ENCODE measurements at regions not wholly inside any gene's neighbourhood (a gene's known extent, or its start where the extent isn't known, plus 50 kb on each side); places are given as distances from the start of the nearest gene placed in this dataset.
"Not testable (repeated sequence)": the region's sequence is repeated elsewhere in the genome, so short reads cannot be mapped to it uniquely, and the experiment has no call there.

GRCh38 chr6:167662075-167662880, 164.4 kb upstream of the AFDN start:
- DNase-seq, result no peak

GRCh38 chr6:167662881-167663205, 163.9 kb upstream of the AFDN start:
- no peak for DNase-seq

GRCh38 chr6:167663316-167663715, 163.4 kb upstream of the AFDN start:
- no peak for DNase-seq

GRCh38 chr6:167663784-167664443, 162.8 kb upstream of the AFDN start:
- peak; percentile 38 for DNase-seq

- DNase-seq, result no peak
These were observed 161.7 kb upstream of the AFDN start for GRCh38 chr6:167664678-167665660.

- DNase-seq, result no peak
These were observed 160.9 kb upstream of the AFDN start for GRCh38 chr6:167665698-167666330.

- DNase-seq, result no peak
These were observed 160.0 kb upstream of the AFDN start for GRCh38 chr6:167666571-167667203.

GRCh38 chr6:167667204-167668018, 159.3 kb upstream of the AFDN start:
- DNase-seq, result no peak

- no peak for DNase-seq
These were observed 158.5 kb upstream of the AFDN start for GRCh38 chr6:167668019-167668753.

- DNase-seq, result no peak
These were observed 157.8 kb upstream of the AFDN start for GRCh38 chr6:167668754-167669552.

GRCh38 chr6:167669553-167669849, 157.2 kb upstream of the AFDN start:
- DNase-seq, result no peak

- DNase-seq, result no peak
These were observed 156.6 kb upstream of the AFDN start for GRCh38 chr6:167669870-167670802.

- no peak for DNase-seq
These were observed 155.8 kb upstream of the AFDN start for GRCh38 chr6:167670938-167671338.

- not testable (repeated sequence) for DNase-seq
These were observed 155.2 kb upstream of the AFDN start for GRCh38 chr6:167671379-167671976.

- no peak for DNase-seq
These were observed 154.6 kb upstream of the AFDN start for GRCh38 chr6:167671977-167672687.

- no peak for DNase-seq
These were observed 154.0 kb upstream of the AFDN start for GRCh38 chr6:167672738-167673137.

- no peak for DNase-seq
These were observed 152.8 kb upstream of the AFDN start for GRCh38 chr6:167673946-167674345.

- no peak for DNase-seq
These were observed 152.2 kb upstream of the AFDN start for GRCh38 chr6:167674486-167674885.
